Loucy (cell line): ENCODE measurements at regions not wholly inside any gene's neighbourhood (a gene's known extent, or its start where the extent isn't known, plus 50 kb on each side); places are given as distances from the start of the nearest gene placed in this dataset.

Experiments used
- H2AFZ ChIP-seq: fragments of 200-600 bp; sonication (generic); 2 replicates; pipeline ENCODE4 v1.6.0; 2016; ENCODE audit warnings: antibody characterized with exemption, mild to moderate bottlenecking, low read length, moderate library complexity
- H3F3A ChIP-seq: fragments of 200-600 bp; 2 replicates; pipeline ENCODE4 v1.6.0; 2016; ENCODE audit warnings: antibody characterized with exemption, low read depth, mild to moderate bottlenecking
- H3K27me3 ChIP-seq: fragments of 200-600 bp; sonication (generic); 2 replicates; pipeline ENCODE4 v1.6.1; 2014; ENCODE audit warnings: low read length, mild to moderate bottlenecking; ENCODE audit not compliant: insufficient read depth, poor library complexity, severe bottlenecking
- H3K36me3 ChIP-seq: fragments of 200-600 bp; sonication (generic); 2 replicates; pipeline ENCODE4 v1.6.1; 2016; ENCODE audit warnings: low read length; ENCODE audit not compliant: insufficient read depth
- H3K4me1 ChIP-seq: fragments of 200-600 bp; sonication (generic); 2 replicates; pipeline ENCODE4 v1.5.1; 2014; ENCODE audit warnings: low read length, mild to moderate bottlenecking; ENCODE audit not compliant: insufficient read depth, poor library complexity, severe bottlenecking
- H3K4me2 ChIP-seq: fragments of 200-600 bp; sonication (generic); 2 replicates; pipeline ENCODE4 v1.6.0; 2014; ENCODE audit warnings: antibody characterized with exemption, low read length, low read depth, mild to moderate bottlenecking; ENCODE audit not compliant: poor library complexity, severe bottlenecking
- H3K4me3 ChIP-seq: fragments of 200-600 bp; sonication (generic); 2 replicates; pipeline ENCODE4 v1.5.1; 2014; ENCODE audit warnings: low read length, mild to moderate bottlenecking, mixed read lengths; ENCODE audit not compliant: poor library complexity, severe bottlenecking
- H3K79me2 ChIP-seq: fragments of 200-600 bp; sonication (generic); 2 replicates; pipeline ENCODE4 v1.6.1; 2014; ENCODE audit warnings: low read length; ENCODE audit not compliant: insufficient read depth
- H3K9ac ChIP-seq: fragments of 200-600 bp; sonication (generic); 2 replicates; pipeline ENCODE4 v1.6.0; 2014; ENCODE audit warnings: mild to moderate bottlenecking, low read depth, low read length, moderate library complexity; ENCODE audit not compliant: poor library complexity, severe bottlenecking
- H3K9me2 ChIP-seq: fragments of 200-600 bp; sonication (generic); replicated peaks from 2 replicates; pipeline ENCODE4 v1.6.1; 2016; ENCODE audit warnings: low read depth, low read length, mixed read lengths
- H3K9me3 ChIP-seq: fragments of 200-600 bp; sonication (generic); 2 replicates; pipeline ENCODE4 v1.6.1; 2014; ENCODE audit warnings: mild to moderate bottlenecking, antibody characterized with exemption, low read length, low read depth; ENCODE audit not compliant: insufficient read depth
- H4K20me1 ChIP-seq: fragments of 200-600 bp; sonication (generic); 2 replicates; pipeline ENCODE4 v1.6.0; 2014; ENCODE audit warnings: antibody characterized with exemption, low read length, mild to moderate bottlenecking; ENCODE audit not compliant: insufficient read depth, poor library complexity, severe bottlenecking
- CTCF ChIP-seq: fragments of 200-600 bp; sonication (generic); conservative IDR thresholded peaks from 2 replicates; pipeline ENCODE4 v1.5.1; 2014; ENCODE audit warnings: mild to moderate bottlenecking, antibody characterized with exemption, low read length
- EZH2phosphoT487 ChIP-seq: fragments of 200-600 bp; IDR thresholded peaks from 2 replicates; pipeline ENCODE4 v1.6.1; 2018; ENCODE audit warnings: antibody characterized with exemption, mild to moderate bottlenecking, moderate library complexity, borderline replicate concordance

- Histone ChIP-seq H3K27me3 (no peaks in the 10 kb centered on the region), H3K9ac (no peak overlapping the region), H3K4me1 (no peaks in the 10 kb centered on the region), H3K36me3 (no peaks in the 10 kb centered on the region), H3K4me2 (no peak overlapping the region), H3K9me3 (no peaks in the 10 kb centered on the region), H4K20me1 (no peaks in the 10 kb centered on the region), H3K79me2 (no peaks in the 10 kb centered on the region), H3K4me3 (no peak overlapping the region), H2AFZ (no peak overlapping the region), H3K9me2 (no peaks in the 10 kb centered on the region), H3F3A (no peaks in the 10 kb centered on the region)
- TF ChIP-seq CTCF (no peak), EZH2phosphoT487 (no peak)
Observed at GRCh38 chr7:125871431-125871830, 941.8 kb upstream of the POT1 start.

GRCh38 chr7:125857606-125858005 lies 928.0 kb upstream of the POT1 start:
- Histone ChIP-seq H3K36me3 (no peaks in the 10 kb centered on the region), H3F3A (no peaks in the 10 kb centered on the region), H3K79me2 (no peaks in the 10 kb centered on the region), H3K4me1 (no peaks in the 10 kb centered on the region), H3K9ac (no peak overlapping the region), H3K27me3 (no peaks in the 10 kb centered on the region), H3K4me3 (no peak overlapping the region), H4K20me1 (no peaks in the 10 kb centered on the region), H3K9me3 (0 out of 2 replicates have a peak, but pooled peaks cover 6% of the 10 kb centered on the region), H2AFZ (no peak overlapping the region), H3K4me2 (no peak overlapping the region), H3K9me2 (no peaks in the 10 kb centered on the region)
- TF ChIP-seq EZH2phosphoT487 (no peak), CTCF (no peak)

- Histone ChIP-seq H3K4me3 (no peak overlapping the region), H3K4me2 (no peak overlapping the region), H3K4me1 (no peaks in the 10 kb centered on the region), H3K79me2 (no peaks in the 10 kb centered on the region), H3K27me3 (no peaks in the 10 kb centered on the region), H2AFZ (no peak overlapping the region), H3K9me2 (no peaks in the 10 kb centered on the region), H4K20me1 (no peaks in the 10 kb centered on the region), H3K36me3 (no peaks in the 10 kb centered on the region), H3F3A (no peaks in the 10 kb centered on the region), H3K9me3 (no peaks in the 10 kb centered on the region), H3K9ac (no peak overlapping the region)
- TF ChIP-seq CTCF (no peak), EZH2phosphoT487 (no peak)
Observed at GRCh38 chr7:125848157-125848556, 918.5 kb upstream of the POT1 start.
